Lower leg skin (tissue), 4 donors: ENCODE measurements at regions not wholly inside any gene's neighbourhood (a gene's known extent, or its start where the extent isn't known, plus 50 kb on each side); places are given as distances from the start of the nearest gene placed in this dataset.

ENCODE experiments used
- DNase-seq, 2 donors: peaks; one replicate each; pipeline ENCODE4 v3.0.0-alpha.2; 2019; ENCODE audit warnings: low spot score in 2 of 2
- H3K4me3 ChIP-seq: fragments of 200-600 bp; sonication (generic); 2 replicates; pipeline ENCODE4 v1.5.1; 2017; ENCODE audit warnings: mild to moderate bottlenecking, low read depth; ENCODE audit not compliant: poor library complexity, severe bottlenecking
- POLR2A ChIP-seq, 2 donors: fragments of 450-650 bp; IDR thresholded peaks; one replicate each; pipeline ENCODE4 v1.6.1; 2016 to 2017; ENCODE audit warnings: antibody characterized with exemption in 2 of 2, mild to moderate bottlenecking in 1 of 2, moderate library complexity in 1 of 2
- WGBS, 2 donors: methylation state at CpG; one replicate each; pipeline ENCODE4 v1.1.5; 2018; 5-methylcytosine and 5-hydroxymethylcytosine counted together
- intact Hi-C: fragments of 100-400 bp; cut with DNase I; formaldehyde crosslinking; loops from one replicate; pipeline ENCODE4 v1.15.0; 2023; ENCODE audit warnings: low total_unique reads
- TF ChIP-seq, protein P1 (sequence below), 3 donors: fragments of 450-650 bp; IDR thresholded peaks; one replicate each; pipeline ENCODE4 v1.5.1; 2016; ENCODE audit warnings: antibody characterized with exemption in 3 of 3, mild to moderate bottlenecking in 3 of 3, moderate library complexity in 2 of 3

DNA sequence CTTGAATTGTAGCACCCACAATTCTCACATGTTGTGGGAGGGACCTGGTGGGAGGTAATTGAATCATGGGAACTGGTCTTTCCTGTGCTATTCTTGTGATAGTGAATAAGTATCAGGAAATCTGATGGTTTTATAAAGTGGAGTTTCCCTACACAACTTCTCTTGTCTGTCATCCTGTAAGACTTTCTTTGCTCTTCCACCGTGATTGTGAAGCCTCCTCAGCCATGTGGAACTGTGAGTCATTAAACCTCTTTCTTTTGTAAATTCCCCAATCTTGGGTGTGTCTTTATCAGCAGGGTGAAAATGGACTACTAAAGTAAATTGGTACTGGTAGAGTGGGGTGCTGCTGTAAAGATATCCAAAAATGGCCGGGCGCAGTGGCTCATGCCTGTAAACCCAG, 215.6 kb downstream of the LIG4 start:
- intact Hi-C loops: no loop called here
- 87 to 93% methylated on average over 3 of the region's 3 CpGs for WGBS, 2 donors

DNA sequence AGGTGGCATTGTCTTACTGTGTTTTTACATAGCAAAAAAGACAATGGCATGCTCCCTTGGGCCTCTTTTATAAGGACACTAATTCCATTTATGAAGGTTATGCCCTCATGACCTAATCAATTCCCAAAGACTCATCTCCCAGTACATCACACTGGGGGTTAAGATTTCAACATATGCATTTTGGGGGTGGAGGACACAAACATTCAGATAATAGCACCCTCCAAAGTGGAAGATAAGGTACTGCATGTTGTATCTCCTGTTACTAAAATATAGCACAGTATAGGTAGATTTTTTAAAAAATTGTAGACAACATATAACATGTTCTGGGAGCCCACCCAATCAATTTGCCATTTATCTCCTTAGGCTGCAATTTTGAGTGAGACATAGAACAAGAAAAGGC, 221.2 kb downstream of the LIG4 start:
- TF ChIP-seq, protein P1, sequence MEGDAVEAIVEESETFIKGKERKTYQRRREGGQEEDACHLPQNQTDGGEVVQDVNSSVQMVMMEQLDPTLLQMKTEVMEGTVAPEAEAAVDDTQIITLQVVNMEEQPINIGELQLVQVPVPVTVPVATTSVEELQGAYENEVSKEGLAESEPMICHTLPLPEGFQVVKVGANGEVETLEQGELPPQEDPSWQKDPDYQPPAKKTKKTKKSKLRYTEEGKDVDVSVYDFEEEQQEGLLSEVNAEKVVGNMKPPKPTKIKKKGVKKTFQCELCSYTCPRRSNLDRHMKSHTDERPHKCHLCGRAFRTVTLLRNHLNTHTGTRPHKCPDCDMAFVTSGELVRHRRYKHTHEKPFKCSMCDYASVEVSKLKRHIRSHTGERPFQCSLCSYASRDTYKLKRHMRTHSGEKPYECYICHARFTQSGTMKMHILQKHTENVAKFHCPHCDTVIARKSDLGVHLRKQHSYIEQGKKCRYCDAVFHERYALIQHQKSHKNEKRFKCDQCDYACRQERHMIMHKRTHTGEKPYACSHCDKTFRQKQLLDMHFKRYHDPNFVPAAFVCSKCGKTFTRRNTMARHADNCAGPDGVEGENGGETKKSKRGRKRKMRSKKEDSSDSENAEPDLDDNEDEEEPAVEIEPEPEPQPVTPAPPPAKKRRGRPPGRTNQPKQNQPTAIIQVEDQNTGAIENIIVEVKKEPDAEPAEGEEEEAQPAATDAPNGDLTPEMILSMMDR (IDR thresholded peaks at IDR 0.05): no peak
- TF ChIP-seq POLR2A (IDR thresholded peaks at IDR 0.05): no peak
- DNase-seq: no peak
- intact Hi-C loops: no loop called here
- H3K4me3 ChIP-seq: no peak overlapping the region

More for the DNA sequence above, 215.6 kb downstream of the LIG4 start:
- no peak for DNase-seq
- no peak overlapping the region for H3K4me3 ChIP-seq
- TF ChIP-seq, protein P1 (IDR thresholded peaks at IDR 0.05): no peak
- no peak for TF ChIP-seq POLR2A (IDR thresholded peaks at IDR 0.05)

DNA sequence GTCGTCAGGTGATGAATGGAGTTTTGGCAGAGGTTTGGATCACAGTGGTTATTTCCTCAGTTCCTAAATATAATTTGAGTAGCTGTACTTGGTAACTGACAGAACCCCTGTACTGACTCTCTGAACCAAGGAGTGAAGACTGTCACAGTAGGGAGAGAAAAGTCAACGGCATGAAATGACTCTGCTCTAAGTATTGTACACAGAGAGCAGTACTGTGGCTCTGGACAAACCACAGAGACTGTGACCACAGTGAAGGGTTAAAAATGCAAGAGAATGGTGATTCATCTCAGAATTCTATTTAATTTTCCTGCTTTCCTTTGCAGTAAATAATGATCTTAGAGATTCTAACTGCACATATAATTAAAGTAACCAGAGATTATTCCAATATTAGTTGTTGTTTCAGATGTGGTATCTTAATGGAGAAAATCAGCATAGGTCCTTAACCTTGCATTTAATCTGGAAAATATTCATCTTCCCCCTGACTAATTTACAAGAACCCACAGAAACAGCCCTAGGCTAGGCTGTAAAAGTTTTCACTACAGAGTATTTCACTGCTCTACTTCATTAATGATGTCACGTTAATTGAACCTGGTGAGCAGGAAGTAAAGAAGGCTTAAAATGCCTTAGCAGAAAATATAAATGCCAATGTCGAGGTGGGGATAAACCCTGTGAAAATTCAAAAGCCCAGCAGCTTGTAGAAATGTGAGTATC, 221.9 kb downstream of the LIG4 start:
- no peak for DNase-seq
- H3K4me3 ChIP-seq: no peak overlapping the region
- TF ChIP-seq, protein P1 (IDR thresholded peaks at IDR 0.05): no peak
- no peak for TF ChIP-seq POLR2A (IDR thresholded peaks at IDR 0.05)
- intact Hi-C loops: no loop called here
- 56 to 58% methylated on average over 4 of the region's 4 CpGs for WGBS, 2 donors

GRCh38 chr13:107992542-107992941, 222.8 kb downstream of the LIG4 start:
- DNase-seq: no peak
- intact Hi-C loops: no loop called here
- no peak overlapping the region for H3K4me3 ChIP-seq
- TF ChIP-seq, protein P1 (IDR thresholded peaks at IDR 0.05): no peak
- TF ChIP-seq POLR2A (IDR thresholded peaks at IDR 0.05): no peak
- 47 to 50% methylated on average over 2 of the region's 2 CpGs for WGBS, 2 donors

GRCh38 chr13:107977071-107977574, 238.2 kb downstream of the LIG4 start:
- WGBS, 2 donors: 72 to 76% methylated on average over 4 of the region's 4 CpGs
- DNase-seq: no peak
- intact Hi-C loops: no loop called here
- no peak overlapping the region for H3K4me3 ChIP-seq
- TF ChIP-seq, protein P1 (IDR thresholded peaks at IDR 0.05): no peak
- TF ChIP-seq POLR2A (IDR thresholded peaks at IDR 0.05): no peak

DNA sequence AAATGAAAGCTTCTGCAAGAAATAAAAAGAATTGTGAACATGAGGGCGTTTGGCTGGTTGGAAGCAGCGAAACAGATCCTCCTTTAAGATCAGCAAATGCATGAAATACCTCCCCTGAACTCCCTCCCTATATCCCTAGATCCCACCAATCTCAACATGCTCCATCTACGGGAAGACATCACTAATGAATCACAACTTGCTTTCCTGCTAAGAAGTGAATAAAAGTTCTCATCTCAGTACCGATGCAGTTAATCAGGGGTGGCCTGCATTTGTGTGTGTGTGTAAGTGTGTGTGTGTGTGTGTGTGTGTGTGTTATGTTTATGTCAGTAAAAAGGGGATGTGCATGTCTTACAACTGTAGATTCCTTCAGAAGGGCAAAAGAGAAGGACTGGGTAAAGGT, 238.7 kb downstream of the LIG4 start:
- no peak for TF ChIP-seq POLR2A (IDR thresholded peaks at IDR 0.05)
- TF ChIP-seq, protein P1 (IDR thresholded peaks at IDR 0.05): no peak
- no peak for DNase-seq
- WGBS, 2 donors: 65 to 81% methylated on average over 4 of the region's 4 CpGs
- H3K4me3 ChIP-seq: no peak overlapping the region
- intact Hi-C loops: no loop called here
